IPS-20b (cell line): ENCODE measurements at regions not wholly inside any gene's neighbourhood (a gene's known extent, or its start where the extent isn't known, plus 50 kb on each side); places are given as distances from the start of the nearest gene placed in this dataset.
"Not testable (repeated sequence)": the region's sequence is repeated elsewhere in the genome, so short reads cannot be mapped to it uniquely, and the experiment has no call there.

Experiments
- H3K27ac ChIP-seq: one replicate; pipeline ENCODE4 v1.5.1; 2013; ENCODE audit warnings: low read length
- H3K27me3 ChIP-seq: 2 replicates; pipeline ENCODE4 v1.6.1; 2013; ENCODE audit warnings: mild to moderate bottlenecking, low read length, inconsistent platforms; ENCODE audit not compliant: insufficient read depth
- H3K36me3 ChIP-seq: 2 replicates; pipeline ENCODE4 v1.6.1; 2013; ENCODE audit warnings: low read depth, mild to moderate bottlenecking, inconsistent platforms, low read length, moderate library complexity; ENCODE audit not compliant: insufficient read depth
- H3K4me1 ChIP-seq: 2 replicates; pipeline ENCODE4 v1.6.1; 2013; ENCODE audit warnings: mild to moderate bottlenecking, control low read depth, inconsistent platforms, low read length, moderate library complexity; ENCODE audit not compliant: insufficient read depth
- H3K4me3 ChIP-seq: 2 replicates; pipeline ENCODE4 v1.5.1; 2013; ENCODE audit warnings: mild to moderate bottlenecking, low read length, inconsistent platforms
- H3K9ac ChIP-seq: 2 replicates; pipeline ENCODE4 v1.6.1; 2013; ENCODE audit warnings: low read depth, mild to moderate bottlenecking, inconsistent platforms, low read length, moderate library complexity
- H3K9me3 ChIP-seq: 2 replicates; pipeline ENCODE4 v1.6.1; 2013; ENCODE audit warnings: mild to moderate bottlenecking, low read depth, low read length, inconsistent platforms; ENCODE audit not compliant: insufficient read depth

GRCh38 chr12:46478123-46478522 is 105.5 kb upstream of the SLC38A2 start:
- Histone ChIP-seq H3K9me3 (no peaks in the 10 kb centered on the region), H3K36me3 (no peaks in the 10 kb centered on the region), H3K9ac (no peak overlapping the region), H3K27ac (no peak overlapping the region), H3K4me1 (peaks cover 11% of the 10 kb centered on the region; the same call in 1 of the 2 replicates), H3K27me3 (no peaks in the 10 kb centered on the region), H3K4me3 (no peak overlapping the region)

GRCh38 chr12:46477541-46477940 is 105.0 kb upstream of the SLC38A2 start:
- H3K27ac ChIP-seq, result no peak overlapping the region
- peaks cover 6% of the 10 kb centered on the region; the same call in 1 of the 2 replicates for H3K4me1 ChIP-seq
- no peaks in the 10 kb centered on the region for H3K36me3 ChIP-seq
- H3K4me3 ChIP-seq, result no peak overlapping the region
- no peak overlapping the region for H3K9ac ChIP-seq
- no peaks in the 10 kb centered on the region for H3K27me3 ChIP-seq
- H3K9me3 ChIP-seq, result no peaks in the 10 kb centered on the region

DNA sequence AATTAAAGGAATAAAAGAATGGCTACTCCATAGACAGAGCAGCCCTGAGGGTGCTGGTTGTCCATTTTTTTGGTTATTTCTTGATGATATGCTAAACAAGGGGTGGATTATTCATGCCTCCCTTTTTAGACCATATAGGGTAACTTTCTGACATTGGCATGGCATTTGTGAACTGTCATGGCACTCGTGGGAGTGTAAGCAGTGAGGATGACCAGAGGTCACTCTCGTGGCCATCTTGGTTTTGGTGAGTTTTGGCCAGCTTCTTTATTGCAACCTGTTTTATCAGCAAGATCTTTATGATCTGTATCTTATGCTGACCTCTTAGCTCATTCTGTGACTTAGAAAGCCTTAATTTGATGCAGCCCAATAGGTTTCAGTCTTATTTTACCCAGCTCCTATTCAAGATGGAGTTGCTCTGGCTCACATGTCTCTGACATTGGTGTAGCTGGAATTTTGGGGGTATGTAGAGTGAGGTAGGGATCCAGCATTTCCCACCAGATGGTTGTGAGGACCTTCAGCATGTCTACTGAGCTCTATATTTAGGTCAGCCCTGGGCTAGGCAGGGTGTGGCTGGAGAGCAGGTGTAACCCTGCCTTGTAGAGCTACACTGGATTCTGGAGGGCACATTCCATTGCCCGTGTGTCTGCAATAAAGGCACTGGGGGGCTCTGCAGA is 103.5 kb upstream of the SLC38A2 start:
- Histone ChIP-seq H3K36me3 (no peaks in the 10 kb centered on the region), H3K4me3 (no peak overlapping the region), H3K4me1 (no peaks in the 10 kb centered on the region), H3K9me3 (no peaks in the 10 kb centered on the region), H3K27me3 (no peaks in the 10 kb centered on the region), H3K27ac (no peak overlapping the region), H3K9ac (no peak overlapping the region)

GRCh38 chr12:46474385-46474784 is 101.8 kb upstream of the SLC38A2 start:
- not testable (repeated sequence) for H3K9me3 ChIP-seq, H3K27me3 ChIP-seq, H3K4me3 ChIP-seq, H3K9ac ChIP-seq, H3K27ac ChIP-seq, H3K4me1 ChIP-seq, H3K36me3 ChIP-seq

- Histone ChIP-seq H3K9ac (no peak overlapping the region), H3K36me3 (no peaks in the 10 kb centered on the region), H3K9me3 (no peaks in the 10 kb centered on the region), H3K4me1 (peaks cover 3% of the 10 kb centered on the region; the same call in 1 of the 2 replicates), H3K27ac (no peak overlapping the region), H3K4me3 (no peak overlapping the region), H3K27me3 (no peaks in the 10 kb centered on the region)
Measured at GRCh38 chr12:46473634-46474329, 101.2 kb upstream of the SLC38A2 start.

GRCh38 chr12:46472893-46473633 is 100.5 kb upstream of the SLC38A2 start:
- Histone ChIP-seq H3K27ac (no peak overlapping the region), H3K4me3 (no peak overlapping the region), H3K9ac (no peak overlapping the region), H3K9me3 (no peaks in the 10 kb centered on the region), H3K4me1 (peaks cover 3% of the 10 kb centered on the region; the same call in 1 of the 2 replicates), H3K27me3 (no peaks in the 10 kb centered on the region), H3K36me3 (no peaks in the 10 kb centered on the region)

GRCh38 chr12:46472144-46472705 is 99.7 kb upstream of the SLC38A2 start:
- Histone ChIP-seq H3K27me3 (no peaks in the 10 kb centered on the region), H3K4me1 (peaks cover 3% of the 10 kb centered on the region; the same call in 1 of the 2 replicates), H3K4me3 (no peak overlapping the region), H3K36me3 (no peaks in the 10 kb centered on the region), H3K9ac (no peak overlapping the region), H3K27ac (no peak overlapping the region), H3K9me3 (no peaks in the 10 kb centered on the region)

DNA sequence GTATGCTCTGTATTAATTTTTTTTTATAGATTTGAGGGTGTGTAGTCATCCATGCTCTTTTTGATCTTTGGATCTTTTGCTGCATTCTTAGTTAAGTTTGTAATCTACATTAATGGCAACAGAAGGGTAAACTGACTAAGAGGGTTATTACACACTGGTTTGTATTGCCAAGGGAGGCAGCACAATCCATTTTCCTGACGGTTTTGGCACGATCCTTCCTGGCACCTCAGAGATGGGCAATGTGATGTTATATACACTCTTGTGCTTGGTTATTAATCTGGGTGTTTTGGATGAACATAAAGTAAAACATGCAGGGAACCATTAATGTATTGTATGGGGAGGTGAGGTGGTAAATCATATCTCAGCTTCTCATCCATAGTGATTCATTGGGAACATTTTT is 98.8 kb upstream of the SLC38A2 start:
- peaks cover 3% of the 10 kb centered on the region; the same call in 1 of the 2 replicates for H3K4me1 ChIP-seq
- H3K27me3 ChIP-seq, result no peaks in the 10 kb centered on the region

DNA sequence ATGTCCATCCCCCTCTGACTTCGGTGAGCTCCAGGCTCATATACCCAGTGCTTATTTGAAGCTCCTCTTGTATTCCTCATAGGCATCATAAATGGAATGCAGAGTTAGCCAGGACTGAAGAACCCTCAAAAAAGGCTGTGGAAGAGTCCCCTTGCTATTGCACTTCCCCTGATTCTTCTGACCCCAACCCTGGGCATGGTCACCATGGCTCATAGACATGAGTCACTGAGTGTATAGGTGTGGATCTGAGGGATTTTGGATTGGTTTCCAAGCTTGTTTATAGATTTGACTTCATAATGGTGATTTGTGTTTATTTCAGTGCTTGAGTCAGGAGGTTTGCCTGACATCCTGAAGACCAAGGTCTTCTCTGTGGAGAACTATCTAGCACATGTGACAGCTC is 98.4 kb upstream of the SLC38A2 start:
- no peaks in the 10 kb centered on the region for H3K36me3 ChIP-seq
- no peaks in the 10 kb centered on the region for H3K9me3 ChIP-seq
- H3K9ac ChIP-seq, result no peak overlapping the region
- no peak overlapping the region for H3K4me3 ChIP-seq
- H3K27ac ChIP-seq, result no peak overlapping the region
- peaks cover 3% of the 10 kb centered on the region; the same call in 1 of the 2 replicates for H3K4me1 ChIP-seq
- no peaks in the 10 kb centered on the region for H3K27me3 ChIP-seq

More for the DNA sequence above, 98.8 kb upstream of the SLC38A2 start:
- Histone ChIP-seq H3K27ac (no peak overlapping the region), H3K9me3 (no peaks in the 10 kb centered on the region), H3K4me3 (no peak overlapping the region), H3K9ac (no peak overlapping the region), H3K36me3 (no peaks in the 10 kb centered on the region)

- H3K4me1 ChIP-seq, result peaks cover 3% of the 10 kb centered on the region; the same call in 1 of the 2 replicates
- no peak overlapping the region for H3K9ac ChIP-seq
- H3K9me3 ChIP-seq, result no peaks in the 10 kb centered on the region; the same call in 1 of the 2 replicates
- H3K27ac ChIP-seq, result peak overlapping the region; percentile 29
- H3K36me3 ChIP-seq, result no peaks in the 10 kb centered on the region
- H3K4me3 ChIP-seq, result no peak overlapping the region
- H3K27me3 ChIP-seq, result no peaks in the 10 kb centered on the region
Measured at GRCh38 chr12:46470036-46470627, 97.6 kb upstream of the SLC38A2 start.

GRCh38 chr12:46468813-46469212 is 96.2 kb upstream of the SLC38A2 start:
- no peaks in the 10 kb centered on the region for H3K27me3 ChIP-seq
- peaks cover 3% of the 10 kb centered on the region; the same call in 1 of the 2 replicates for H3K4me1 ChIP-seq

More at GRCh38 chr12:46468813-46469212, 96.2 kb upstream of the SLC38A2 start:
- no peak overlapping the region for H3K27ac ChIP-seq
- H3K36me3 ChIP-seq, result no peaks in the 10 kb centered on the region
- H3K4me3 ChIP-seq, result no peak overlapping the region
- no peak overlapping the region for H3K9ac ChIP-seq
- H3K9me3 ChIP-seq, result peaks cover 5% of the 10 kb centered on the region; the same call in 1 of the 2 replicates
